ENCODE measurements at regions not wholly inside any gene's neighbourhood (a gene's known extent, or its start where the extent isn't known, plus 50 kb on each side); places are given as distances from the start of the nearest gene placed in this dataset.
"Not testable (repeated sequence)": the region's sequence is repeated elsewhere in the genome, so short reads cannot be mapped to it uniquely, and the experiment has no call there.

- TF ChIP-seq ZNF512 (CRISPR knock-in tag; IDR thresholded peaks at IDR 0.05; ENCODE audit: borderline replicate concordance): no peak
- TF ChIP-seq CBFB (CRISPR knock-in tag; IDR thresholded peaks at IDR 0.05; ENCODE audit: low read depth): no peak
- no peak for TF ChIP-seq ZNF121 (CRISPR knock-in tag; IDR thresholded peaks at IDR 0.05)
- TF ChIP-seq MAX (CRISPR knock-in tag; IDR thresholded peaks at IDR 0.05): no peak
- TF ChIP-seq CDX4 (CRISPR knock-in tag; IDR thresholded peaks at IDR 0.05; ENCODE audit: borderline replicate concordance): no peak
- TF ChIP-seq ZNF425 (CRISPR knock-in tag; conservative IDR thresholded peaks at IDR 0.05): no peak
- TF ChIP-seq ZNF138 (CRISPR knock-in tag; conservative IDR thresholded peaks at IDR 0.05): no peak
- TF ChIP-seq ESRRA (CRISPR knock-in tag; IDR thresholded peaks at IDR 0.05; ENCODE audit: borderline replicate concordance): no peak
- no peak for TF ChIP-seq NR3C1 (CRISPR knock-in tag; conservative IDR thresholded peaks at IDR 0.05; ENCODE audit: low read depth)
- no peak for TF ChIP-seq SP1 (CRISPR knock-in tag; conservative IDR thresholded peaks at IDR 0.05)
- no peak for TF ChIP-seq HMGXB4 (CRISPR knock-in tag; IDR thresholded peaks at IDR 0.05)
- no peak for TF ChIP-seq E2F1 (CRISPR knock-in tag; IDR thresholded peaks at IDR 0.05)
- no peak for TF ChIP-seq SMAD3 (CRISPR knock-in tag; IDR thresholded peaks at IDR 0.05; ENCODE audit: borderline replicate concordance)
- no peak for TF ChIP-seq ZBTB21 (CRISPR knock-in tag; IDR thresholded peaks at IDR 0.05; ENCODE audit: borderline replicate concordance)
- TF ChIP-seq OVOL2 (CRISPR knock-in tag; IDR thresholded peaks at IDR 0.05; ENCODE audit: borderline replicate concordance): no peak
- TF ChIP-seq HMGA2 (CRISPR knock-in tag; IDR thresholded peaks at IDR 0.05): no peak
- TF ChIP-seq IRF2 (CRISPR knock-in tag; IDR thresholded peaks at IDR 0.05; ENCODE audit: borderline replicate concordance, low read depth): no peak
- no peak for TF ChIP-seq MXD4 (CRISPR knock-in tag; IDR thresholded peaks at IDR 0.05; ENCODE audit: borderline replicate concordance)
- no peak for TF ChIP-seq ATF6 (CRISPR knock-in tag; IDR thresholded peaks at IDR 0.05)
- no peak for TF ChIP-seq ZNF263 (CRISPR knock-in tag; IDR thresholded peaks at IDR 0.05; ENCODE audit: low read depth)
- Mint-ChIP-seq H3K36me3 (no peaks in the 10 kb centered on the region), H3K27me3 (ENCODE audit: low read depth) (no peaks in the 10 kb centered on the region; the same call in 1 of the 2 replicates), H3K4me3 (no peak overlapping the region), H3K27ac (no peak overlapping the region), H3K9me3 (no peaks in the 10 kb centered on the region), H3K4me1 (no peaks in the 10 kb centered on the region)
- no peak for DNase-seq (ENCODE audit: low spot score)
- POLR2A ChIA-PET: no interaction called here
- no peak for ATAC-seq
- CTCF ChIA-PET: no interaction called here
Measured at GRCh38 chr12:24659016-24659415, 289.9 kb downstream of the BCAT1 start.

- CTCF ChIA-PET; H3K27ac Mint-ChIP-seq; H3K4me1 Mint-ChIP-seq; DNase-seq (ENCODE audit: low spot score); POLR2A ChIA-PET; H3K4me3 Mint-ChIP-seq; H3K9me3 Mint-ChIP-seq; H3K27me3 Mint-ChIP-seq (ENCODE audit: low read depth); ATAC-seq; H3K36me3 Mint-ChIP-seq: not testable (repeated sequence)
Measured at GRCh38 chr12:24654344-24654743, 294.6 kb downstream of the BCAT1 start.

Measured in WTC11 (cell line).